ENCODE measurements at regions not wholly inside any gene's neighbourhood (a gene's known extent, or its start where the extent isn't known, plus 50 kb on each side); places are given as distances from the start of the nearest gene placed in this dataset.
A peak's percentile ranks its signal among the peaks of the same experiment; 100 is the strongest.

DNA sequence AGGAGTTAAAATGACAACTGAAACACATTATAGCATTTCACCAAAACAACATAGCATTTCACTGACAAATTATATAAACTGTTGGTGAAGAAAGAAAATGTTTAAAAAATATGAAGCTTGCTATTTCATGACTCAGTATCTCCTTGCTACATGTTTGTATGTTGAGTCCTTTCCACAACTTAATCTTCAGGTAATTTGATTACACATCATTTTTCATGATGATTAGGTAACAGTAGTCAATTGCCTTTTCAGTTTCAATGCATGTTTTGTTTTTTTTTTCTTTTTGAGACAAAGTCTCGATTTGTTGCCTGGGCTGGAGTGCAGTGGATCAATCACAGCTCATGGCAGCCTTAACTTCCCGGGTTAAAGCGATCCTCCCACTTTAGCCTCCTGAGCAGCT, 177.8 kb upstream of the PMFBP1 start:
- DNase-seq (ENCODE audit: low read depth, low spot score): no peak

DNA sequence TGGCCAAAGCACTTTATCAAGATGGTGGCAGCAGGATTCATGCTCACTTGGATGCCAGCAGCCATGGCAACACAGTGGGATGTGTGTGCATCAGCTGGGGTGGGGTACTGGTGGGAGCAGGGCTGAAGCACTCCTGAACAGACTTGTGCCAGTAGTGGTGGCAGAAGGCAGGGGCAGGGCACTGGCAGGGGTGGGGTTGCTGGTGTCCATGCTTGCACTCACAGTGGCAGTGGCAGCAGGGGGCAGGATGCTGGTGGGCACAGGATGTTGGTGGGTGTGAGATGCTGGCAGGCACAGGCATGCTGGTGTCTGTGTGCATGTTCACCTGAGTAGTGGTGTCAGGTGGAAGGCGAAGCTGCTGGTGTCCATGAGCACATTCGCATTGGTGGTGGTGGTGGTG, 161.0 kb upstream of the PMFBP1 start:
- DNase-seq (ENCODE audit: low read depth, low spot score): no peak

DNA sequence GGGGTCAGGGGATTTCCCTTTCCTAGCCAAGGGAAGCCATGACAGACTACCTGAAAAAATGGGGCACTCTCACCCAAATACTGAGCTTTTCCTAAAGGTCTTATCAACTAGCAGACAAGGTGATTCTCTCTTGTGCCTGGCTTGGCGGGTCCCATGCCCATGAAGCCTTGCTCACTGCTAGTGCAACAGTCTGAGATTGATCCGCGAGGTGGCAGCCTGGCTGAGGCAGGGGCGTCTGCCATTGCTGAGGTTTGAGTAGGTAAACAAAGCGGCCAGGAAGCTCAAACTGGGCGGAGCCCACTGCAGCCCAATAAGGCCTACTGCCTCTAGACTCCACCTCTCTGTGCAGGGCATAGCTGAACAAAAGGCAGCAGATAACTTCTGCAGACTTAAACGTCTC, 152.6 kb upstream of the PMFBP1 start:
- no peak for DNase-seq (ENCODE audit: low read depth, low spot score)

DNA sequence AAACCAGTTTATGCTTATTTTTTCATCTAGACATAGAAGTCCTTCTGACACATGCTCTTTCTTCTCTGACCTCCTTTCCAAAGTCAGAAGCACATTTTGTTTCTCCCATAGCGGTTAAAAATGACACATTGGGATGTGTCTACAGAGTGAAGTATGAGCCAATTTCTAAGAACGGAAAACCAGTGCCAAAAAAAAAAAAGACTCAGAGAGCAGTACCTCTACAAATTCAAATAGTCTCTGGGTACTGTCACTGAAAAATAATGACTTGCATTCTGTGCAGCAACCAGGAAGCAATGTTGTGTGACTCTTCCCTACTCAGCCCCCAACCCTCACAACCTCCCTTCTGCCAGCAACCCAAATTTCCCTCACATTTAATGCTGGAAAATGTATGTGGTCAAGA, 145.5 kb upstream of the PMFBP1 start:
- DNase-seq (ENCODE audit: low read depth, low spot score): peak; percentile 34

DNA sequence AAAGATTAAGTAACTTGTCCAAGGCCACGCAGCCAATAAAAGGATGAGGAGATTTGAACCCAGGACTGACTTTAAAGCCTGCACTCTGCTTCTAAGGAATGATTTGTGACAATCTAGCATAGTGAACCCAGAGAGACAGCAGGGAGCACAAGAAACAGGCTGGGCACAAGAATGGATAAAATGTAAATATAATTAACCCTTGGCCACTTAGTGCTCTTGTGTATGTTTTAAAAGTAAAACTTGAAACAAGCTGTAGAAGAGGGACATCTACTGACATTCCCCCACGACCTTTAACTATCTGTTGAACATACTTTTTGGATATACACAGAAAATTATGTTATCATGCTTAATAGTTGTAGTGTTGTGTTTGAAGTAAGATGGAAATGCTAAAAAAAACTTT, 141.9 kb upstream of the PMFBP1 start:
- DNase-seq (ENCODE audit: low read depth, low spot score): no peak

DNA sequence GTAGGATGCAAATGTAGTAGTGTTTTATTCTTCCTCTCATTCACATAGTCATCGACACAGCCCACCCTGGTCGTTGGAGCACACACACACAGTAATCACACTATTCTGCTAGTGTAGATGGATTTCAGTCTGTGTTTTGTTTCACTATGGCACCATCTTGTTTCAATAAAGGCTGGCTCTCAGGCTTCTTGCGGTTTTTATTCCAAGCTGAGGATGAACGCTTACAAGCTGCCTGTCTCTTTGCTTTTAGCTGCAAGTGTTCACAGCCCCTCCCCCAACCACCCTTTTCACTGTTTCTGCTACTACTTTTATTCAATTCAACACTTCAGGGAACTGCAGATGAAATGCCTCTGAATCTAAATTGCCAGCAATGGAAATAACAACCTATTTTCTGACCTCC, 140.9 kb upstream of the PMFBP1 start:
- peak; percentile 20 for DNase-seq (ENCODE audit: low read depth, low spot score)

DNA sequence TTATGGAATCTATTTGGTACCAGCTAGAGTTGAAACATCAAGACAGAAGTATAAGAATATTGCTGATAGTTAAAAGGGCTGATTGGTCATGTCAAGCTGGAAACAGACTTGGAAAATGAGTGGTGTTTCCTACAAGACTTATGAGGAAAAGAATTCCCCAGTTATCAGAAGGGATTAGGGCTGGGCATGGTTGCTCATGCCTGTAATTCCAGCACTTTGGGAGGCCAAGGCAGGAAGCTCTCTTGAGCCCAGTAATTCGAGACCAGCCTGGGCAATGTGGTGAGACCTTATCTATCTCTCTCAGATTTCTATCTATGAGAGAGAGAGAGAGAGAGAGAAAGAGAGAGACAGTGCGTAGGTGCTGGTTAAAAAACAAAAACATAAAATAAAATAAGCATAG, 139.5 kb upstream of the PMFBP1 start:
- peak; percentile 37 for DNase-seq (ENCODE audit: low read depth, low spot score)

DNA sequence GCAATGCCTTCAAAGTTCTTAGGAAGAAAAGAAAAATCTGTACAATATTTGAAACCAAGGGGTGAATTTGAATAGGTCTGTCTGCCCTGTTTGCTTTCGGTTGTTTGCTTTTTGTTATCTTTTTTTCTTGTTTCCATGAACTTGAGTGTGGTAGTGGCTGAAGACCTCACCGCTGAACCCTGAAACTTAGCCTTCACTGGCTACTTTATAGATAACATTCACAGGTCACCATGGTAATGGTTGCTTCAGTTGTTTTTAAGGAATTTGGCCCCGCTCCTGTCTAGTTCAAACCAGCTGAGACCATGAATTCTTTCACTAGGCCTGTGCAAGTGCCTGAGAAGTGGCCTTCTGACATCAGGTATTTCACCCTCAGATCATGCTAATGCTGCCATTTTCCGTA, 137.0 kb upstream of the PMFBP1 start:
- DNase-seq (ENCODE audit: low read depth, low spot score): no peak

DNA sequence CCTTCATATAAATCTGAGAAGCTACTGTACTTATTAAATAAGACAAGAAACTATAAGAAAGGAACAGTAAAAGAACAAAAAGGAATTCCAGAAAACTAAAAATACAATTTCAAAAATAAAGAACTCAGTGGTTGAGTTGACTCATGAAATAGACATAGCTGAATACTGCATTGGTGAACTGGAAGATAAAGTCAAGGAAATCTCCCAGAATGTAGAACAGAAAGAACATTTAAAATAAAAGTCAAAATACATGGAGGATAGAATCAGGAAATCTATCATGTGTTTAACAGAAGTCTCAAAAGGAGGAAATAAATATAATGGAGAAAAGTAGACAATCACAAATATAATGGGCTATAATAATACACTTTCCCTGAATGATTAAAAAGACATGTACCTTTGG, 136.4 kb upstream of the PMFBP1 start:
- DNase-seq (ENCODE audit: low read depth, low spot score): no peak

DNA sequence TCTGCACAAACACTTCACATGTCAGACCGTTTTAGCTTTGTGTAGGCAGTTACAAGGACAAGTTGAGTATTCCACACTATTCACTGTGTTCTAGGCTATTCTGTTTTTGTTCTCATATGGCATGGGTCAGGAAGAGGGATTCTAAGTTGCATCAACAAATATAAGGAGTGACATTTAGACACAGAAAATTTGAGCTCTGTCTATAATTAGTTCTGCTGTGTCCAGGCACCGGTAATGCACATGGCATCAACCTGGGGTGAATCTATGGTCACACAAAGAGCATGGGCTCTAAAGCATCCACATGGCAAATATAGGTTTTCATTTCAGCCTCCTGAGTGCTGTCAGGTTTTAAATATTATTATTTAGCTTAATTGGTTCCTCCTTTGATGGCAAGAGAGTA, 130.4 kb upstream of the PMFBP1 start:
- DNase-seq (ENCODE audit: low read depth, low spot score): no peak

DNA sequence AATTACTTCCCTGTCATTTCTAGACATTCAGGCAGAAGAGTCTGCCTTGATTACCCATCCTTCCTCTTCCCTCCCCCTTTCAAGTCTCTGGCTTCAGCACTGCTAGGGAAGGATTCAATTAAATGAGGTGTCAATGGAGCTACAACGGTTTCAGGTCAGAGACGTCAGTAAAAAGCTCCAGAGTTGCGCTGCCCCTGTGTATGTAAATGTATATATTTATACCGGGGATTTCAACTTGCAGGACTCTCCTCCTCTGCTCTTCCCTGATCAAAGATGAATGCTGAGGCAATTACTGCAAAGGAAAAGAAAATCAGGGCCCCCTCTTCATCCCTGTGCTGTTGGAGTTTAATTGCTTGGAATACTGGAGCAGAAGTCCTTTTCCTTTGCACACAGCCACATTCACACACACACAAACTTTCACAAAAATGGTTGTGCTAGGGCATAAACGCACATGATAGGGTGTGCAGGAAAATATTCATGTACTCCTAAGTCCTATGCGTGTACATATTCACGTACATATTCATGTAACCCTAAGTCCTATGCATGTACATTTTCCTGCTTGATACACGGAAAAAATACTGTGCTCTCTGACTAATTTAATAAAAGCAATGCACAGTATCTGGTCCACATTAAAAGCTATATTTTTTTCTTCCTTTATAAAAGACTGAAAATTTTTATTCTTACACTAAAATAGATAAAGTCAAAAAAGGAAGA, 129.7 kb upstream of the PMFBP1 start:
- no peak for DNase-seq (ENCODE audit: low read depth, low spot score)

DNA sequence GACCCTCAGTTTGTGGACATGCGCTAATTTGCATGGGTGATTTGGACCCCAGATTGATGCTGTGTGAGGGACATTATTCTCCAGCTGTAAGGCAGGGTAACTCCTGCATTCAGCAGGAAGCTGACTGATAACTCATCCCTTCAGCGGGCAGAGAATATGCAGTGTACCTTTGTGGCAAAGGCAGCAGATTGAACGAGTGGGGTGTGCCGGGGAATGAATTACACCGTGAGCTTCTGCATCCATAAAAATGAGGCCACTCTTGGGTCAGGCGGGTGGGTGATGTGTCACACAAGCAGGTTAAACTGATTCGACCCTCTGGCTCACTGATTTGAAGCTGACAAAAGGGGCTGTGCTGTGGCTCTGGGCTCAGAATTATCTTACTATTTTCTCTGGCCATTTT, 128.9 kb upstream of the PMFBP1 start:
- no peak for DNase-seq (ENCODE audit: low read depth, low spot score)

DNA sequence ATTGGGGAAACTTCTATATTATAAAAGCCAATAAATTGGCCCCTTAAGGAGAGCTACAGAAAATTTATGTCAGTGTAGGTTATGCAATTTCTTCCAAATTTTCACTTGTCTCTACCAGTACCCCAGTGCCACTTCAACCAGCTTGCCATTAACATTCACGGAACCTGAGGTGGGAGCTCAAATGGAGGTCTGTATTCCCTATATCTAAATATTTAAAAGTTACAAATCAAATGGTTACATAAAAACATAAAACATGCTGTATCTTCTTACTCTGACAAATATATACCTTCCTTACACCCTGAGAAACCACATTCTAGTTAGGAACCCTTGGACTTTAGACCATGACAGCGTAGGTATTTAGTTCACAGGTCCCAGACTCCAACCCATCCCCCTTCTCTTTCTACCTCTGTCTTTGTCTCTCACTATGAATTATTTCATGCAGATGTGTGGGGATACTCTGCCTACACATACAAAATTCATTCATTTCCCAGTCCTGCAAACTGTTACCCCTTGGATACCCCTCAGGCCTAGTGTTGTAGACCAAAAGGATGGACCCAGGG, 127.8 kb upstream of the PMFBP1 start:
- no peak for DNase-seq (ENCODE audit: low read depth, low spot score)

DNA sequence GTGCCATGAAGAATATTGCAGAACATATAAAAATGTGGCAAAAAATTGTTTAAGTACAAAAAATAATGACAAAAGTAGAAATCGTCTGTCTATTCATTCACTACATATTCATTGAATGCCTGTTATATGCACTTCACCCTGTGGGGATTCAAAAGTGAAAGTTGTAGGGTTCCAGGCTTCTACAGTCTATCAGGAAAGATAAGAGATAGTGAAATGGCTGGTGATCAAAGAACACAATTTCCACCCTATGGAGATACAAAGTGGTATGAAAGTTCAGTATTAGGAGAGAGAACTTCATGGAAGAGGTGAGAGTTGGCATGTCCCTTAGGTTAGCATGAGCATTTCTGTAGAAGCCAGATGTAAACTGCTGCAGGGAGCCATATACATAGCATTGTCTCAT, 127.0 kb upstream of the PMFBP1 start:
- DNase-seq (ENCODE audit: low read depth, low spot score): no peak

DNA sequence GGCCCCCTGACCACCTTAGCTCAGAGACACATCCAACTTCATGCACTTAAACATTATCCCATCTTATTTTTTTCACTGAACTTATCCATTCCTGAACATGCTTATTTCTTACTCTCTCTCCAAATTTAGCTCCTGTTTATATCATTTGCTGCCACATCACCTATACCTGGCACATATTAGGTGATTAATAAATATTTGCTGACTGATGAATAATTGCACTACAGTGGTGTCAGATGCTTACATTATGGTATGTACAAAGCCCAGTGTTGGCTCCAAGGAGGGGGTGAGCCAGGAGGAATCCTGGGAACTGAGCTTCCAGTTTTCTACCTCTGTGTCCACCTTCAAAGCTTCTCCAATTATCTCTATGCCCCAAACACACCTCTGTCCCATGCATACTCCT, 124.0 kb upstream of the PMFBP1 start:
- DNase-seq (ENCODE audit: low read depth, low spot score): no peak

DNA sequence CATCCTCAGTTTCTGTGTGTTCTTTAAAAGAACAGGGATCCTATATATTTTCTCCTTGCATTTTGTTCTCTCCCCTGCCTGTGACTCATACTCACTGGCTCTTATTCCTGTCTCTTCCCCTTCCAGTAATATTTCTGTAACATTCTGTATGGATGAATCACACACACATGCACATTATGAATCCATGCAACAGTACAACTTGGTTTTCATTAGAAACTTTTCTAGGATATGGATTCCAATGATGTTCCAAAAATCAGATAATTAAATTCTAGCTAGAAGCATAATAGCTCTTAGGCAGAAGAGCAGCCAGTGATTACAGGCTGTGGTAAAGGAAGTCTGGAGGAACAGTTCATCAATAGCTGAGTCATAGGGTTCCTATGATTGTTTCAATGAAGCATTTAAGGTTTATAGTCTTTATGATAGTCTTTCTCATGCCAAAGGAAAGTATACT, 119.6 kb upstream of the PMFBP1 start:
- peak; percentile 83 for DNase-seq (ENCODE audit: low read depth, low spot score)

DNA sequence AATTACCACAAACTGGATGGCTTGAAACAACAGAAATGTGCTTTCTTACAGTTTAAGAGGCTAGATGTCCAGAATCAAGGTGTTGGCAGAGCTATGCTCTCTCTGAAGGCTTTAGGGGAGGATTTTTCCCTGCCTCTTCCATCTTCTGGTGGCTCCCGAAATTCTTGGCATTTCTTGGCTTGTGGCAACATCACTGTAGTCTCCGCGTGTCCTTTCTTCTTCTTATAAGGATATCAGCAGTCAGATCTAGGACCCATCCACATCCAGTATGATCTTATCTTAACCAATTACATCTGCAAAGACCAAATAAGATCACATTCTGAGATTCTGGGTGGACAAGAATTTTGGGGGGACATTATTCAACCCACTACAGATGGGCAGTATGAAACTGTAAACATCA, 119.2 kb upstream of the PMFBP1 start:
- DNase-seq (ENCODE audit: low read depth, low spot score): peak; percentile 60

DNA sequence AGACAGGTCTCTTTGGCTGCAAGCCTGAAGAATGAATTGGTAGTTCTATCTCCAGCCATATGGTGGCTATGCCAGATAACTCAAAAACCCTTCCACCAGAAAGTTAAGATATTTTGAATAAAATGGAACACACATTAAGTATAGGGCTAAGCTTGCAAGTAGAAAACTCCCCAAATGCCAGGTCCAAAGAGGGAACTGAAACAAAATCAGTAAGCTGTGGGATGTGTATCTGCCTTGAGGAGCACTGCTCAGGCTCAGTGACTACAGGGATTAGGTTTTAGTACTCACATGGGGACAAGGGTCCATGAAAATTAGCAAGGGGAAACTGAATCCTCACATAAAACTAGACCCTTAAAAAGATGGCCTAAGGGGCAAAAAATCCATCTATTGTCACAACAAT, 115.7 kb upstream of the PMFBP1 start:
- DNase-seq (ENCODE audit: low read depth, low spot score): no peak

DNA sequence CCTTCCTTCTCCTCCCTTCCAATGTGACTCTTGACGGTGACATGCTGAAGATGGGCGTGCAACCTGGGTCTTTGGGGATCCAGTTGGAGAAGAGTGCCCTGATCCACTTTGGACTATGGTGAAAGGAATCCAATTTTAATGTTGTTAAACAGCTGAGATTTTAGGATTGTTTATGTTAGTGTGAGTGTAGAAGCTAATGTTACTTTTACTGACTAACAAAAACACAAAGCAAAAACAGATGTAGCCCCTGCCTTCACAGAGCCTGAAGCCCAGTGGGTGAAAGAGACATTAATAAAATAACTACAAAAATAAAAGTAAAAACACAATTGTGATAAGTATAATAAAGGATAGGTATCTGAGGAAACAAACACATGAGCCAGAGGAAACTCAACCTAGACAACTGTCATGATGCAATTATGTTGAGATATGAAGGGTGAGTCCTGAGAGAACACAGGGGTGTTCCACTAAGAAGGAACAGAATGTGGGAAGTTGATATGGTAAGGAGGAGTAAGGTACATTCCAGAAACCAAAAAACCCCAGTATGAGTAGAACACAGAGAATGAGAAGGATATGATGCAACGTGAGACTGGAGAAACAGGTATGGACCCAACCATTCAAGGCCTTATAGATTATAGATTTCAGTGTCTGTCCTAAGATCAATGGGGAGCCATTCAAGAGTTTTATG, 115.1 kb upstream of the PMFBP1 start:
- no peak for DNase-seq (ENCODE audit: low read depth, low spot score)

DNA sequence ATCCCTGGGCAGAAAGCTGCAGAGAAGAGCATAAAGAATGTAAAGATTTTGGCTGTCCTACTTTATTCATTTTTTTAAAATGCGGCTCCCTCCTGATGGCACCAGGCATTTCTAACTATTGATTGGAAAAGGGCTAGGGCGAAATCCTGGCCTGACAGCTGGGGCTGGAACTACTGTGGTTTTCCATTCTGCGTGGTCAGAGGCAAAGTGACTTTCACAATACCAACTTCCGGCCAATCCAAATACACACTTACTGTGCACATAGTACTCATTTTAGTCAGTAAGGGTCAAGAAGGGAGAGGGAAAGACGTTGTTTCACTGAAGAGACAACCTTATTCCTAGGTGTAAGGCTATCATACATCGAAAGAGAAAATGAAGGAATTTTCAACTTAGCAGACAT, 113.8 kb upstream of the PMFBP1 start:
- no peak for DNase-seq (ENCODE audit: low read depth, low spot score)

DNA sequence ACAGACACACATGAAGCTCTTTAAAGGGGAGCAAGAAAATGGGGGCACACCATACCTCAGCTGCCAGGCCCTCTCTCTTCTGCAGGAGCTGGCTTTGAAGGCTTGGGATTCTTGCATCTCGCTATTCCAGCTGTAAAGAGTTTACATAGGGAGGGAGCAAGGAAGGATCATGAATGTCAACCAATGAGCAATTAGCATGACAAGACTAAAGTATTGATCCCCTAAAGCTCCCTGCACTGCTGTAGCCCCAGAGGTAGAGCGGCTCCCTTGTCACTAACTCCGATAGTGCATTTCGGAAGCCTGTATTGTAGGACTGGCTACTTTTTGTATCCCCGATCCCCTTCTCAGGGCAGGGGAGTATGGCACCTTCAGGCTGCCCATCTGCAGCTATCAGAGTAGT, 113.4 kb upstream of the PMFBP1 start:
- DNase-seq (ENCODE audit: low read depth, low spot score): no peak

DNA sequence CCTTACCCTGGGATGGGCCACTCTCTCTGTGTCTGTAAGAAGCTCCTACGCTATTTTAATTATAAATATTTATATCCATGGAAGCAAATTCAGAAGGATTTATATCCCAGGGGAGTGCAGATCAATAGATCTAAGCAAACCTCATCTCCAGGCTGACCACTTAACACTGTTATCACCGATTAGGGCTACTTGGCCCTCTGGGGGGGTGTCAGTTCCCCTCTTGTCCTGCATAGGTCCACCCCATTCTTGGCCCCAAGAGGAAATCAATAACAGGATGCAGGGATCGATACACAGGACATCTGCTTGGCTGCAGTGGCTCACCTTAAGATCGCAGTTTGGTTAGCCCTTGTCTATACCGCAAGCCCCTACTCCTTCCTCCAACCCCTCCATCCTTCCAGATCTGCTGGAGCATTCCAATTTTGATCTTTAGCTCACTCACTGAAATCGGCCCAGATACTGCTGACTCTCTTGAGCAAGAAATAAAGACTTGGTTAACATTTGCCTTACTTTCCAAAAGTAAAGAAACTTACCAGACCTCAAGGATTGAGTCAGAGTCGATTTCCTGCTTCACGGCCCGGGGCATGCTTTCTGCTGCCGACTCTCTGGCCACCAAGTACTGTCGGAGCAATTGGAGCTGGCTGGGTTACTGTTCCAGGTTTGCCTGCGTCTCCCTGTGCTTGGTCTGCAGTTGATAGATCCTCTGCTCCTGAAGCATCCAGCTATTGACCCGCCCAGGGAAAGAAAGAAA, 112.3 kb upstream of the PMFBP1 start:
- DNase-seq (ENCODE audit: low read depth, low spot score): no peak

DNA sequence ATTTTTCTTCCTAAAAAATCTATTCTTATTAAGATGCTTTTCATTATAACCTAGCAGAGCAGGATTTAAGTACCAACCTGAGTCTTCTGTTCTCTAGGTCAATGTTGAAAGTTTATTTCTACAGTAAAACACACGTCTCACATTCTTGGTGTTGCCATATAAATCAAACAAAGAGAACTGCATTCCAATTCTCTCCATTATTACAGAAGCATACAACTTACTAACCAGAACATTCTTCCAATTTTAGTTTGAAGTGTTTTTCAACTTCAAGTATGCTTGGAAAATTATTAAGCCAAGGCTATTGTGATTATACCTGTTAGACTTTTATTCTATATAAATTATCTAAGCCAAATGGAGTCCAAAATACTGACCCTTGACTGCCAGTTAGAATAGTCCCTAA, 110.4 kb upstream of the PMFBP1 start:
- DNase-seq (ENCODE audit: low read depth, low spot score): peak; percentile 11
